GM18870 (cell line): ENCODE measurements at regions not wholly inside any gene's neighbourhood (a gene's known extent, or its start where the extent isn't known, plus 50 kb on each side); places are given as distances from the start of the nearest gene placed in this dataset.
"Not testable (repeated sequence)": the region's sequence is repeated elsewhere in the genome, so short reads cannot be mapped to it uniquely, and the experiment has no call there.

Source experiments
- ATAC-seq: cut with Tn5 transposase; IDR thresholded peaks from one replicate; pipeline ENCODE4 v1.9.1; 2021; ENCODE audit warnings: moderate library complexity; ENCODE audit not compliant: unreplicated experiment

- ATAC-seq: no peak
These were observed 322.5 kb downstream of the CHL1 start for GRCh38 chr3:519026-519425.

DNA sequence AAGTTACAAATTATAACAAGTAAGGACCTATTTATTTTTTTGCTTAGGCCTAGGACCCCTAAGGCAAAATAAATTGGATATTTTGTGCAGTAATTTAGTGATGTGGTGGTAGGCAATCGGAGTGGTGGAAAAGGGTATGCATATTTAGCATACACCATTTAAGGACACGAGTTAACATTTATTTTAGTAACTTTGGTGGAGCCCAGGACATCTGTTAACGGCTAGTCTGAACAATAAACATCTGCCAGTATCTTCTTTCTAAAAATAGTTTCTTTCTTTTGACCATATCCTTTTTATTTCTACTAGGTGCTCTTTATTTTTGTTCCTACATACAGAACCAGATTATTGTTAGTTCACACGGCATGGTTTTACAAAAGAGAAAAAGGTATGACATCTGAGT, 326.3 kb downstream of the CHL1 start:
- no peak for ATAC-seq

- ATAC-seq: no peak
These were observed 328.9 kb downstream of the CHL1 start for GRCh38 chr3:525415-525814.

DNA sequence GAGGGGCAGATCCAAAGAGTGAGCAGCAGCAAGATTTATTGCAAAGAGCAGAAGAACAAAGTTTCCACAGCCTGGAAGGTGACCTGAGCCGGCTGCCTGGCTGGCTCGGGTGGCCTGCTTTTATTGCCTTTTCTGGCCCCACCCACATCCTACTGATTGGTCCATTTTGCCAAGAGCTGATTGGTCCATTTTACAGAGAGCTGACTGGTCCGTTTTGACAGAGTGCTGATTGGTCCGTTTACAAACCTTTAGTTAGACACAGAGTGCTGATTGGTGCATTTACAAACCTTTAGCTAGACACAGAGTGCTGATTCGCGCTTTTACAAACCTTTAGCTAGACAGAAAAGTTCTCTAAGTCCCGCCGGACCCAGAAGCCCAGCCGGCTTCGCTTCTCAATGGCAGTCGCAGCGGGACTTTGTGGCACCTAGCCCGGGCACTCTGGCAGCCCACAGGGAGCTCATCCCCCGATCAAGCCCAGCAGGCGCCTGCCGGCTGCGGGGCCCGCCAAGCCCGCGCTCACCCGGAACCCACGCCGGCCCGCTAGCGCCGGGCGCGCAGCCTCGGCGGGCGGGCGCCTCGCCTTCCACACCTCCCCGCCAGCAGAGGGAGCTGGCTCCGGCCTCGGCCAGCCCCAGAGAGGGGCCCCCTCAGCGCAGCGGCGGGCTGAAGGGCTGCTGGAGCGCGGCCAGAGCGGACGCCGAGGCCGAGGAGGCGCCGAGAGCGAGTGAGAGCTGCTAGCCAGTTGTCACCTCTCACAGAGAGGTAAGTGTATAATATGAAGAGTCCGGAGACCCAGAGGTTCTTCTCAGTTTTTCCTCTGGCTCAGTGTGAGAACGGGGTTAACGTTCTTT, 339.2 kb downstream of the CHL1 start:
- peak; percentile 61 for ATAC-seq

DNA sequence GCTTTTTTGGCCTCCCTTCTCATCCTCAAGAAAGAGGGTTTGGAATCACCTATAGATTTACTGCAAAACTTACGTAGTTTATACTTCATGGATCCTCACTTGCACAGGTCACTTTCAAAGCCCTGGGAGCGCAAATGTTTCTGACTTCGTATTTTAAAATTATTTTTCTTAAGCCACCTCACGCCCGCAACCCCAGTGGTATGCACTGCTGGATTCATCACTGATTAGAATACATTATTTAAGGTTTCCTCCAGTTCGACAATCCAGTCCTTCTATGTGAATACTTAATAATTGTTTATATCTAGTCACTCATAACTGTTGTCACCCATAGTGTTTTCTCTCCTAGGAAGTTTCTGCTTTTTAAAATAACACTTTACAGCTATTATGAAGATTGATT, 339.9 kb downstream of the CHL1 start:
- peak; percentile 22 for ATAC-seq

DNA sequence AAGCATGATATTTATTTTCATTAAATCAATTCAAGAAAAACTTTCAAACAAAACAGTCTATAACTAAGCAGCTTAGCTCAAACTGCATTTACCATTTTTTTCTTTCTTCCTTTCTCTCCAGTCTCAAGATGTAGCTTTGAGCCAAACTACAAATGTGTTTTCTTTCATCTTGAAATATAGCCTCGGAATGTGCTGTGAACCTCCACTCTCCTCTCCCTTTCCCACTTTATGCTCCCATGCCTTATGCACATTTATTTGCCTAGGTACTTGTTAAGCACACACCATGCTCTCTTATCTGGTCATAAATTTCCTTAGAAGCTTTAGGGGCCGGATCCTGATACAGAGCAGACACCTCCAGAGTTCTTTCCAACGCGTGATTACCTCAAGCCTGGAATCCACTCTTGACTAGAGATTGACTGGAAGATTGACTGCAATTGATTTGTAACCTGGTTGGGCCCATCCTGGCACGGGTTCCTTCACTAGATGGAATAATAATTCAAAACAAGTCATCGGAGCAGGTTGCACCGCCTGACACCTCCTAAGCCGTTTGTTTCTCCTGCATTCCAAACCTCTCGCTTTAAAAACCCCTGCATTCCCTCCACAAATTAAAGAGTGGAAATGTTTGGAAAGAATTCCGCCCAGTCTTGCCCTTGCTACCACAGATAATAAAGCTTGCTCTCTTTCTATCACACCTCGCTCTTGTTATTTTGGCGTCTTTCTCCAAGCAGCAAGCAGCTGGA, 344.7 kb downstream of the CHL1 start:
- ATAC-seq: no peak

DNA sequence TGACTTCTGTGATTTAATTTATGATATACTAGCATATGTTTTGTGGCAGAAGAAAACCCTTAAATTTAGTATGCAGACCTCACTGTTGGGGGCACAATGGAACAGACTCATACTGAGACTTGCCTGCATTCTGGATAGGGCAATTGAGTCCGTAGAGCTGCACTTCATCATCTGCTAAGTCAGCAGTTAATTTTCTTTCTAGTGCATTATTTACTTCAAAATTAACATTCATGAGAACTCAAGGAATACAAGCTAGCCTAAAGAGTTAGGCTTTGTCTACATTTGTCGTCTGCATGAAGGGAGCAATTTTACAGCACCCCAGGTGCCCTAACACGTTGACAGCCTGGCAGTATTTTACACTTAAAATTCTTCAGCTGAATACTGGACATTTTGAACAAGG, 345.5 kb downstream of the CHL1 start:
- ATAC-seq: no peak

DNA sequence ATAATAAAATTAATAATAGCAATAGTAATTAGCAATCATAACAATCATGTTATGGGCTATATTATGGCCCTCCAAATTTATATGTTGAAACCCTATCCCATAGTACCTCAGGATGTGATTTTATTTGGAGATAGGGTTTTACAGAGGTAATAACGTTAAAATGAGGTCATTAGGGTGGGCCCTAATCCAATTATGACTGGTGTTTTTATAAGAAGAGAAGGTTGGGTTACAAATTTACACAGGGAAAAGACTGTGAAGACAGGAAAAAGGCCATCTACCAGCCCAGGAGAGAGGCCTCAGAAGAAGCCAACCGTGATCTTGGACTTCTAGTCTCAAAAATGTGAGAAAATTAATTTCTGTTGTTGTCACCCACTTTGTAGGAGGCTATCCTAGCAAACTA, 353.1 kb downstream of the CHL1 start:
- no peak for ATAC-seq

- no peak for ATAC-seq
These were observed 353.9 kb downstream of the CHL1 start for GRCh38 chr3:550471-550870.

- peak; percentile 99 for ATAC-seq
These were observed 361.4 kb downstream of the CHL1 start for GRCh38 chr3:557972-558371.

DNA sequence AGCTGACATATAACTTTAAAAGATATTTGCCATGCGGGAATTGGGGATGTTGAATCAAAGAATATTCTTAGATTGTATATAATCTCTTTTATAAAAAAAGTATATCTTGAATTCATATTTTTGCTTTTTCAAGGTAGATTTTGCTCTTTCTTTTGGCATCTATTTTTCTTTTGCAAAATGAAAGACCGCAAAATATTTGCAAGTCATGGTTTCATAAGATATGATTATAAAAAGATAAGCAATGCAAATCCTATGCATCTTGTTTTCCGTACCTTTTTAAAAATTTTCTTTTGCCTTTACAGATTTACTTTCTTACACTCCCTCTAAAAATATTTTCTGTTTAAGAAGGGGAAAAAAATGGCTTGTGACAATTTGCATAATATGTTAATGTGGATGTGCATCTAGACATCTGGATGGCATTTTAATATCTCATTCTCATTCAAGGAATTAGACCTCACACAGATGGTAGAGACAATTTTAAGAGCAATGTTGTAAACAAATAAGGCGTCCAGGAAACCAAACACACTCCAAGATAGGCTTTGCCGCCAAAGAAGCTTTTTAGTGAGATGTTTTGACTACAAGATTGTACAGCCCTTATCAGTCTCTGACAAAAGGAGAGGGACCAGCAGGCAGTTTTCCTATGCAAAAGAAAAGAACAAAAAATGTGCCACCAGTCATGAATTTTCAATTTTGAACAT, 371.1 kb downstream of the CHL1 start:
- no peak for ATAC-seq

DNA sequence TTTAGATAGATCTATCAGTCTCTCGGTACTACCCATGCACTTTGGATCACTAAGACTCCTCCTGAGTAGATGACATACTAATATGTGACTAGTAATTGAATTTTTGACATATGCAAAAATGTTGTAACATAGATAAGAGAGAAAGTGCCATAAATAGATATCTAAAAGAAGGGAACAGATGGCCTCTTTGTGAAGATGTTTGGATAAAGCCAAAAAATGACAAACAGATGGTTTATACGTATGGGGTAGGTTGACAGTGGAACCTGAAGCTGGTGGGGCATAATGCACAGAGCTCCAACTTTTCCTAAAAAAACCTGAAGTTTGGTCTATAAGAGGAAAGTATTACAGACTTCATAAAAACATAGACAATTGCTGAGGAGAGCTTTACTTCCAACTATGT, 383.0 kb downstream of the CHL1 start:
- not testable (repeated sequence) for ATAC-seq

- ATAC-seq: not testable (repeated sequence)
These were observed 392.5 kb downstream of the CHL1 start for GRCh38 chr3:589066-589465.

DNA sequence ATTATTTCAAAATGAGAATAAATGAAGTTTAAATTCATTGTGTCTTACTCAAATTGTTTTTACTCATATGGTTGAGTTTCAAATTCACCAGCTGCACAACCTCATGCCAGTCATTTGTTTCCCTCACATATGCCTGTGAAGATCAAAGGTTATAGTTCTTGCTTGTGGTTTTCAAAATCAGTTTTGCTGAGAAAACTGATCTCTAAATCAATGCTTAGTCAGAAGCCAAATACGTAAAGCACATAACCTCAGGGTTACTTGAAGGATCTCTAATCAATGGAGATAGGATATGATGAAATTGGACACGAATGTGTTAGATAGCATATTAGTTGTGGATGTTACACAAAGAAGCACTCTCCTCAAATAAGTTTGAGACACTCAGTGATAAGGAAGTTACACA, 400.7 kb downstream of the CHL1 start:
- ATAC-seq: peak; percentile 75

GRCh38 chr3:597746-598145, 401.2 kb downstream of the CHL1 start:
- ATAC-seq: not testable (repeated sequence)

DNA sequence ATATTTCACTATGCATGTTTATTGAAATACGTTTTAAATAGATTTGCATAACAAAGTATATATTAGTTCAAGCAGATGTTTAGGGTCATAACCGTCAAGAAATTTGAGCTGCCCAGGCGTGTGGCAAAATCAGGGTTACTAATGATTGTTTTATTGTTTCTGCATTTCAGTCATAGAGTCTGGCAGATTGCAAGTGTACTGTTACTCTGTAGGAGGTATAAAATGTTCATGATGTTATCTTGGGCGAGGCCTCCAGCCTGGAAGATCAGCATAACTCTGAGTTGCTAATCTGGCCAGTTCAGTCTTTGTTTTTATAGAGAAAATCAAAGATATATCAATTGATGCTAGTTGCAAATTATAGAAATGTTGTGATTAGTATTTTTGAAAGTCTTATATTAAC, 410.9 kb downstream of the CHL1 start:
- ATAC-seq: not testable (repeated sequence)

- no peak for ATAC-seq
These were observed 425.2 kb downstream of the CHL1 start for GRCh38 chr3:621714-622113.

DNA sequence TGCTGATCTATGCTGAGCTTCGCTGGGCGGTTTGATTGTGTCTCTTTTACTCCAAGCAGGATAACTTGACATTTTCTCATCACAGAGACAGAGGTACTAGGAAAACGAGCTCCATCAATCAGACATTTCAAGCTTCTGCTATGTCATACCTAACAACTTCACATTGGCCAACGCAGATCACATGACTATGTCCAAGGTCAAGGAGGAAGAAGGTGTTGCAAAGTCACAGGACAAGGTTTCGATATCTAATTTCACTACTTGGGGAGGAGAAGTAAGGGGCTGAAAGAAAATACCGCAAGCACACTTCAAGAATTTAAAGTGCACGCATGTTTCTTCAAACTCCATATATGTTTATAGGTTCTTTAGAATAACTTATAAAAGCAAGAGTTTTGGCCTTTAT, 425.8 kb downstream of the CHL1 start:
- ATAC-seq: no peak

DNA sequence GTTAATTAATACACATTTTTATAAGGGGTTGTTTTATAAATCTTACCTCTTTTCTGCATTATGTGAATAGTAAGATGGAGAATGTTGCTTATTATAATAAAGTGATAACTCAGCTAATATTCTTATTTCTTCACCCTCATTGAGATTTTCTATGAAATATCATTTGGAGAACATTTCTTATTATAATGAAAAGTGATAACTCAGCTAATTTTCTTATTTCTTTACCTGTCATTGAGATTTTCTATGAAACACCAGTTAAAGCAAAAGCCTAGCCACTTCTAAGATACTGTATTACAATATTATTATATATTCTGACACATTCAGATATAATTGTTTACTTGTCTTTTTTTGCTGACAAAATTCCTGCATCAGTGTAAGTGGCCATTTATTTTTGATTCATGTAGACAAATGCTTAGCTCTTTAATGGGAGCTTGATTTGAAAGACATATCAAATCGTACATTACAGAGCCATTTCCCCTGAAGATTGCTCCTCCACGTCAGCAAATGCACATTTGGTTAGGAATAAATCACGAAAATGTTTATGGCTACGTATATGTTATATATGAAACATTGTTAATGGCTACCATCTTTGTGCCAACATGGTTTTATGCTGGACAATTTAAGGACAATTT, 427.5 kb downstream of the CHL1 start:
- no peak for ATAC-seq

DNA sequence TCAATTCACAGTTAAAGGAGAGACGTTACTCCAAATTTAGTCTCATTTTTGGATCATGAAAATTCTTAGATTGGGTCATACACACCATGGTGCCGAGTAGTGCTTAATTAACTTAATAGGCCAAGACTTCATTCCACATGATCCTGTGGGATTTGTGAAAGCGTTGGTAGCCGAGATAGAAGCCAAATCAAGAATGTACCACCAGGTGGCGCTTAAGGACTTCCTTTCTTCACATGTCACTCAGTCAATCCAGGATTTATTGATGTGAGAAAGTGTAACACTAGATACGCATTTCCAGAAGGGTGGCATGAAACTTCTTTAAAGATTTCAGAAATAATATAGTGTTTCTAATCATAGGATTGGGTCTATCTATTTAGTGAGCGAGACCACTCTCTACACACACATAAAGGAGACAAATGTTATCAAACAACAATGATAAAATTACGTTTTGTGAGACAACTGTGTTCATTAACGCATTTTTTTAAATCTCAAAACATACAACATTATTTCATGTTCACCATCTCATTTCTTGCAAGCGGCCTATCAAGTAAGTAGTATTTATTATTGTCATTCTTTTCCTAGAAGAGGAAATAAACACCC, 436.1 kb downstream of the CHL1 start:
- ATAC-seq: peak; percentile 84

GRCh38 chr3:634511-634910, 437.9 kb downstream of the CHL1 start:
- no peak for ATAC-seq
